Endothelial cell of umbilical vein (primary cell): ENCODE measurements at regions not wholly inside any gene's neighbourhood (a gene's known extent, or its start where the extent isn't known, plus 50 kb on each side); places are given as distances from the start of the nearest gene placed in this dataset.

ENCODE experiments used
- BruUV-seq: library from RNA; stranded (reverse); fragments of 400-500 nt; replicated peaks from 2 replicates; lab custom pipeline; 2021; lab: Mats Ljungman, UMichigan
- CTCF ChIA-PET: fragments of 300-600, 350-600 bp; sonication (Branson Sonifier 250); formaldehyde crosslinking; loops from one replicate; lab custom pipeline; 2021; ENCODE audit warnings: antibody characterized with exemption, inconsistent platforms; lab: Charles Lee
- POLR2A ChIA-PET: fragments of 300-600, 350-600 bp; sonication (Branson Sonifier 250); formaldehyde crosslinking; loops from one replicate; lab custom pipeline; 2021; ENCODE audit warnings: antibody characterized with exemption, inconsistent platforms; lab: Charles Lee
- DNase-seq: peaks from one replicate; pipeline ENCODE4 v3.0.0-alpha.2; 2011; ENCODE audit warnings: low read depth, low spot score
- FAIRE-seq: peaks from 2 replicates; lab custom pipeline; 2011; peaks lifted over from hg19 to GRCh38; lab: Jason Lieb, UNC
- H2AFZ ChIP-seq: 2 replicates; pipeline ENCODE4 v1.6.0; 2012; ENCODE audit warnings: low read depth, low read length, control low read depth, inconsistent platforms
- H3K27ac ChIP-seq: 2 replicates; pipeline ENCODE4 v1.5.1; 2011; ENCODE audit warnings: low read depth, mild to moderate bottlenecking, control low read depth, low read length, moderate library complexity; ENCODE audit not compliant: insufficient read depth
- H3K27me3 ChIP-seq, 2 experiments: 2 replicates each; pipeline versions ENCODE4 v1.6.0 to v1.6.1; 2011; ENCODE audit warnings: low read length in 2 of 2, mixed read lengths in 1 of 2; ENCODE audit not compliant: control insufficient read depth in 2 of 2, insufficient read depth in 2 of 2
- H3K36me3 ChIP-seq, 2 experiments: 2 replicates in 1 of 2; 3 replicates in 1 of 2; pipeline ENCODE4 v1.5.1; 2011; ENCODE audit warnings: low read length in 2 of 2, mild to moderate bottlenecking in 1 of 2, moderate library complexity in 1 of 2; ENCODE audit not compliant: control insufficient read depth in 2 of 2, insufficient read depth in 2 of 2; ENCODE audit errors: extremely low read depth in 1 of 2
- H3K4me1 ChIP-seq: 3 replicates; pipeline ENCODE4 v1.5.1; 2011; ENCODE audit warnings: mild to moderate bottlenecking, low read length; ENCODE audit not compliant: control insufficient read depth, insufficient read depth; ENCODE audit errors: extremely low read depth
- H3K4me2 ChIP-seq: 2 replicates; pipeline ENCODE4 v1.6.1; 2011; ENCODE audit warnings: low read length, control low read depth, mixed read lengths; ENCODE audit not compliant: insufficient read depth
- H3K4me3 ChIP-seq, 3 experiments: fragments of 200-600 bp in 1 of 3; sonication (generic), shearing (Covaris generic) in 1 of 3; replicated peaks in 1 of 3; 2 replicates each; pipeline ENCODE4 v1.5.1; 2011 to 2016; ENCODE audit warnings: control low read depth in 3 of 3, low read length in 3 of 3, mild to moderate bottlenecking in 2 of 3, inconsistent platforms in 1 of 3, low read depth in 1 of 3, moderate library complexity in 1 of 3; ENCODE audit not compliant: insufficient read depth in 1 of 3
- H3K79me2 ChIP-seq: 2 replicates; pipeline ENCODE4 v1.6.0; 2012; ENCODE audit warnings: low read length, inconsistent platforms; ENCODE audit not compliant: control insufficient read depth, insufficient read depth
- H3K9ac ChIP-seq: replicated peaks from 2 replicates; pipeline ENCODE3; 2011; ENCODE audit warnings: low read length, control low read depth; ENCODE audit not compliant: insufficient read depth; ENCODE audit errors: extremely low read depth
- H3K9me1 ChIP-seq: replicated peaks from 3 replicates; pipeline ENCODE4 v1.6.0; 2011; ENCODE audit warnings: mild to moderate bottlenecking, low read length; ENCODE audit not compliant: control insufficient read depth, insufficient read depth; ENCODE audit errors: extremely low read depth
- H3K9me3 ChIP-seq: replicated peaks from 2 replicates; pipeline ENCODE4 v1.5.1; 2012; ENCODE audit warnings: low read length, inconsistent platforms; ENCODE audit not compliant: control insufficient read depth, insufficient read depth
- H4K20me1 ChIP-seq: replicated peaks from 2 replicates; pipeline ENCODE3; 2011; ENCODE audit warnings: mild to moderate bottlenecking, low read length; ENCODE audit not compliant: control insufficient read depth, insufficient read depth; ENCODE audit errors: extremely low read depth
- CTCF ChIP-seq, 2 donors: IDR thresholded peaks; 1 replicate in 1 of 2; 2 replicates in 1 of 2; pipeline ENCODE4 v1.5.1; 2011; ENCODE audit warnings: low read length in 2 of 2, mild to moderate bottlenecking in 2 of 2, moderate library complexity in 2 of 2, control low read depth in 1 of 2, inconsistent platforms in 1 of 2, low read depth in 1 of 2; ENCODE audit not compliant: insufficient read depth in 1 of 2; ENCODE audit errors: extremely low read depth in 1 of 2
- EZH2 ChIP-seq: IDR thresholded peaks from 2 replicates; pipeline ENCODE4 v1.6.1; 2012; ENCODE audit warnings: borderline replicate concordance, low read depth, mild to moderate bottlenecking, moderate library complexity, low read length, inconsistent platforms; ENCODE audit not compliant: severe bottlenecking
- FOS ChIP-seq: IDR thresholded peaks from 2 replicates; pipeline ENCODE4 v1.6.1; 2011; ENCODE audit warnings: mild to moderate bottlenecking, low read length, moderate library complexity, borderline replicate concordance; ENCODE audit not compliant: insufficient read depth
- GATA2 ChIP-seq: IDR thresholded peaks from 2 replicates; pipeline ENCODE4 v1.7.0; 2011; ENCODE audit warnings: low read depth, mild to moderate bottlenecking, moderate library complexity, mixed read lengths, low read length; ENCODE audit not compliant: insufficient read length, insufficient read depth
- JUN ChIP-seq: IDR thresholded peaks from 2 replicates; pipeline ENCODE4 v1.6.1; 2011; ENCODE audit warnings: borderline replicate concordance, low read depth; ENCODE audit not compliant: insufficient read length, insufficient read depth
- MAX ChIP-seq: IDR thresholded peaks from 2 replicates; pipeline ENCODE4 v1.6.1; 2011; ENCODE audit not compliant: insufficient read depth, insufficient read length
- MYC ChIP-seq: IDR thresholded peaks from one replicate; pipeline ENCODE4 v1.6.1; 2011; ENCODE audit warnings: mild to moderate bottlenecking, low read depth, low read length
- POLR2A ChIP-seq: IDR thresholded peaks from 2 replicates; pipeline ENCODE4 v1.6.1; 2012; ENCODE audit warnings: low read depth, mild to moderate bottlenecking, control low read depth, low read length
- POLR2AphosphoS5 ChIP-seq: IDR thresholded peaks from 2 replicates; pipeline ENCODE4 v1.6.1; 2012; ENCODE audit warnings: low read depth, mild to moderate bottlenecking, control low read depth, low read length, moderate library complexity; ENCODE audit not compliant: insufficient read depth
- dilution Hi-C: fragments of 300-500 bp; cut with MboI; formaldehyde crosslinking; loops from one replicate; pipeline ENCODE4 v1.15.0; 2019; ENCODE audit warnings: low sequenced_read_pairs; ENCODE audit not compliant: extremely low pct_ligation_motif_present
- intact Hi-C: fragments of 100-400 bp; cut with micrococcal nuclease; formaldehyde crosslinking; loops from one replicate; pipeline ENCODE4 v1.10.0; 2022

GRCh38 chr18:70387027-70387426, 98.2 kb downstream of the SOCS6 start:
- Histone ChIP-seq H3K27me3 (no peaks in the 10 kb centered on the region), H2AFZ (no peak overlapping the region), H3K9ac (no peak overlapping the region), H3K9me3 (no peaks in the 10 kb centered on the region), H3K4me3 (no peak overlapping the region), H3K36me3 (no peaks in the 10 kb centered on the region), H3K79me2 (no peaks in the 10 kb centered on the region), H3K4me2 (no peak overlapping the region), H3K4me1 (no peaks in the 10 kb centered on the region), H3K27ac (no peak overlapping the region), H3K9me1 (no peaks in the 10 kb centered on the region), H4K20me1 (no peaks in the 10 kb centered on the region)
- dilution Hi-C loops = no loop called here
- FAIRE-seq (no peak), DNase-seq (no peak)
- BruUV-seq = no TSS peak
- ChIA-PET POLR2A (no interaction called here), CTCF (no interaction called here)
- no peak for TF ChIP-seq CTCF (IDR thresholded peaks at IDR 0.05; ENCODE audit: extremely low read depth in 1 of 2, insufficient read depth in 1 of 2, low read depth in 1 of 2, low read length in 2 of 2)
- TF ChIP-seq POLR2AphosphoS5 = no peak
- no peak for TF ChIP-seq GATA2
- TF ChIP-seq POLR2A = no peak
- no peak for TF ChIP-seq MAX
- TF ChIP-seq MYC = no peak
- no peak for TF ChIP-seq EZH2
- no peak for TF ChIP-seq JUN
- no peak for TF ChIP-seq FOS
- intact Hi-C loops = no loop called here
